ENCODE measurements at regions not wholly inside any gene's neighbourhood (a gene's known extent, or its start where the extent isn't known, plus 50 kb on each side); places are given as distances from the start of the nearest gene placed in this dataset.

DNA sequence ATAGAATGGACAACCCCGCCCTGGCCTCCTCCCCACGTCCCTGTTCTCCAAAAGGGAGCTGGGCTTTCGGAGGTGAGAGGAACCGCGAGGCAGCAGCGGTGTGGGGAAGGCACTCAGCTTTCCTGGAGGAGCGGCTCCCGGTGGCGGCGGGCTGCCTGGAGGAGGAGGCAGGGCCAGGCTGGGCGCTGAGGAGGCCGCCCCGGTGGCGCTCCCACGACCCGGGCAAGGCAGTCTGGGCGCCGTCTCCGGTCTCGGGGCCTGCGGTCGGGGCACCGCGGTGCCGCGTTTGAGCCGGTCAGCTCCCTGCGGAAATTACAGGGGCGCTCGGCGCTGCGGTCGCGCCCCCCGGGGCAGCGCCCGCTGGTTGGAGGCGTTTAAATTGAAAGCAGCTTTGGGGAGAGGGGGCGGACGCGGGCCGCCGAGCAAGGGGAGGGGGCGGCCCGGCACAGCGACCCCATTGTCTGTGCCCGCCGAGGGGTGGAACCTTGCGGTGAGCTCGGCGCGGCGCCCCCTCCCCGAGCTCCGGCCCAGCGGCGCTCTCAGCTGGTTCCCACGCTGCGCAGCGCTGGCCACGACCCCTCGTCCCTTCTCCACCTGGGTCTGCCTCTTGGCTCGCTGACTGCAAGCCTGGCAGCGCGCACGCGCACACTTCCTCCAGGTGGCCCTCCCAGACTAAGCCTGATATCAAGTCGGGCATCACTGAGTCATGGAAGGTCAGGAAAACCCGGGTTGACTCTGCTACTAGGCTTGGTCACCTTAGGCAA, 58.7 kb upstream of the DLX4 start:
- H3K4me3 ChIP-seq (ENCODE audit: low read depth, low read length): no peak overlapping the region
- BruUV-seq (replicated peaks): no TSS peak
- peaks cover 22% of the 10 kb centered on the region for H3K4me1 ChIP-seq
- DNase-seq: no peak
- H3K36me3 ChIP-seq (ENCODE audit: control insufficient read depth, insufficient read depth, low read length): no peaks in the 10 kb centered on the region
- no peaks in the 10 kb centered on the region for H3K9me3 ChIP-seq
- ChIA-PET POLR2A (interaction anchor here (0.6 kb wide), 1 partner anchor 775 kb away, joined by 3 read pairs; no protein-coding TSS in a partner anchor), CTCF (interaction anchor here (0.6 to 2.6 kb wide), 2 partner anchors 11 to 1646 kb away, joined by 5 to 12 read pairs; no protein-coding TSS in a partner anchor)
- no peaks in the 10 kb centered on the region for H3K27me3 Mint-ChIP-seq (ENCODE audit: insufficient read depth, unreplicated experiment)
- no peaks in the 10 kb centered on the region for H3K27me3 ChIP-seq (replicated peaks; ENCODE audit: control insufficient read depth, insufficient read depth, low read length)
- H3K4me3 Mint-ChIP-seq (ENCODE audit: unreplicated experiment): no peak overlapping the region
- H3K4me1 Mint-ChIP-seq (ENCODE audit: low read depth, unreplicated experiment): peaks cover 26% of the 10 kb centered on the region
- intact Hi-C loops (cut with micrococcal nuclease; ENCODE audit: unreplicated experiment): no loop called here
- H3K9me3 Mint-ChIP-seq (ENCODE audit: unreplicated experiment): no peaks in the 10 kb centered on the region
- no peak overlapping the region for H3K27ac Mint-ChIP-seq (ENCODE audit: unreplicated experiment)
- TF ChIP-seq, protein P1, sequence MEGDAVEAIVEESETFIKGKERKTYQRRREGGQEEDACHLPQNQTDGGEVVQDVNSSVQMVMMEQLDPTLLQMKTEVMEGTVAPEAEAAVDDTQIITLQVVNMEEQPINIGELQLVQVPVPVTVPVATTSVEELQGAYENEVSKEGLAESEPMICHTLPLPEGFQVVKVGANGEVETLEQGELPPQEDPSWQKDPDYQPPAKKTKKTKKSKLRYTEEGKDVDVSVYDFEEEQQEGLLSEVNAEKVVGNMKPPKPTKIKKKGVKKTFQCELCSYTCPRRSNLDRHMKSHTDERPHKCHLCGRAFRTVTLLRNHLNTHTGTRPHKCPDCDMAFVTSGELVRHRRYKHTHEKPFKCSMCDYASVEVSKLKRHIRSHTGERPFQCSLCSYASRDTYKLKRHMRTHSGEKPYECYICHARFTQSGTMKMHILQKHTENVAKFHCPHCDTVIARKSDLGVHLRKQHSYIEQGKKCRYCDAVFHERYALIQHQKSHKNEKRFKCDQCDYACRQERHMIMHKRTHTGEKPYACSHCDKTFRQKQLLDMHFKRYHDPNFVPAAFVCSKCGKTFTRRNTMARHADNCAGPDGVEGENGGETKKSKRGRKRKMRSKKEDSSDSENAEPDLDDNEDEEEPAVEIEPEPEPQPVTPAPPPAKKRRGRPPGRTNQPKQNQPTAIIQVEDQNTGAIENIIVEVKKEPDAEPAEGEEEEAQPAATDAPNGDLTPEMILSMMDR (IDR thresholded peaks at IDR 0.05; ENCODE audit: insufficient read depth in 1 of 2, low read depth in 1 of 2, low read length in 1 of 2, severe bottlenecking in 1 of 2, unreplicated experiment in 1 of 2): no peak
- H3K36me3 Mint-ChIP-seq (ENCODE audit: insufficient read depth, unreplicated experiment): no peaks in the 10 kb centered on the region

DNA sequence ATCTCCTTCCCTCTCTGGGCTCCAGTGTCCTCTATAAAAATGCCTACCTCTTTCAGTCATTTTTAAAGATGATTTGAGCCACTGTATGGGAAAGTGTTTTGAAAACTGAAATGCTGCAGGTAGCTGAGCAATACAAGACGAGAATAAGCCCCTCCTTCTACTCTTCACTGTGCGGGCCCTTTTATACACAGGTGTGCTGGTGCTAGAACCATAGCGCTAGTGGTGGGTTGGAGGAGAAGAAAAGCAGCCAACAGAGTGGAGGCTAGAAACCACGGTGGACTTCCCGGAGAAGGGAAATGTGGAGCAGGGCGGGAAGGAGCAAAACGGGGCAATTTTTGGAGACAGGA, 58.2 kb upstream of the DLX4 start:
- ChIA-PET CTCF (interaction anchor here (0.6 to 2.6 kb wide), 2 partner anchors 12 to 1647 kb away, joined by 5 to 12 read pairs; no protein-coding TSS in a partner anchor), POLR2A (interaction anchor here (0.6 kb wide), 1 partner anchor 775 kb away, joined by 3 read pairs; no protein-coding TSS in a partner anchor)
- Mint-ChIP-seq H3K36me3 (ENCODE audit: insufficient read depth, unreplicated experiment) (no peaks in the 10 kb centered on the region), H3K27ac (ENCODE audit: unreplicated experiment) (no peak overlapping the region), H3K4me3 (ENCODE audit: unreplicated experiment) (no peak overlapping the region), H3K9me3 (ENCODE audit: unreplicated experiment) (no peaks in the 10 kb centered on the region), H3K27me3 (ENCODE audit: insufficient read depth, unreplicated experiment) (no peaks in the 10 kb centered on the region), H3K4me1 (ENCODE audit: low read depth, unreplicated experiment) (peaks cover 32% of the 10 kb centered on the region)
- H3K27me3 ChIP-seq (replicated peaks; ENCODE audit: control insufficient read depth, insufficient read depth, low read length): no peaks in the 10 kb centered on the region
- H3K36me3 ChIP-seq (ENCODE audit: control insufficient read depth, insufficient read depth, low read length): no peaks in the 10 kb centered on the region
- H3K9me3 ChIP-seq: no peaks in the 10 kb centered on the region
- H3K4me3 ChIP-seq (ENCODE audit: low read depth, low read length): no peak overlapping the region
- BruUV-seq (replicated peaks): no TSS peak
- no peak for DNase-seq
- H3K4me1 ChIP-seq: peaks cover 28% of the 10 kb centered on the region
- TF ChIP-seq, protein P1 (IDR thresholded peaks at IDR 0.05; ENCODE audit: insufficient read depth in 1 of 2, low read depth in 1 of 2, low read length in 1 of 2, severe bottlenecking in 1 of 2, unreplicated experiment in 1 of 2): no peak
- intact Hi-C loops (cut with micrococcal nuclease; ENCODE audit: unreplicated experiment): no loop called here

DNA sequence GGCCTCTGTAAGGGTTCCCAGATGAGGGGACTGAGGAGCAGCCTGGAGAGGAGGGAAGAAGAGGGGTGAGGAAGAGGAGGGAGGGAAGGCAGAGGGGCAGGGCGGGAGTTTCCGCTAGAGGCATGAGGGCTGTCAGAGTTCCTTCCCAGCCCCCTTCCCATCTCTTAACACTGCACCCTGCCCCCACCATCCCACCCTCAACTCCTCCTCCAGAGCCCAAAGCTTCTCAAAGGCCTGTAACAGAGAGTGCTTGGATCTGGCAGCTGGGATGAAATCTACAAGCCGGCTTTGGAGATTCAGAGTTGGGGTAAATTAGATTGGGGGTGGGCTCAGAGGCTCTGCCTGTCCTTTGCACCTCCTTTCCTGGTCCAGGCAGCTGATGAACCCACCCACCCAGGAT, 57.3 kb upstream of the DLX4 start:
- POLR2A ChIA-PET: interaction anchor here (0.6 kb wide), 1 partner anchor 82 kb away, joined by 7 read pairs; no protein-coding TSS in a partner anchor
- TF ChIP-seq, protein P1 (IDR thresholded peaks at IDR 0.05; ENCODE audit: insufficient read depth in 1 of 2, low read depth in 1 of 2, low read length in 1 of 2, severe bottlenecking in 1 of 2, unreplicated experiment in 1 of 2): no peak
- Mint-ChIP-seq H3K36me3 (ENCODE audit: insufficient read depth, unreplicated experiment) (no peaks in the 10 kb centered on the region), H3K4me3 (ENCODE audit: unreplicated experiment) (no peak overlapping the region), H3K9me3 (ENCODE audit: unreplicated experiment) (no peaks in the 10 kb centered on the region), H3K4me1 (ENCODE audit: low read depth, unreplicated experiment) (peaks cover 41% of the 10 kb centered on the region), H3K27me3 (ENCODE audit: insufficient read depth, unreplicated experiment) (no peaks in the 10 kb centered on the region), H3K27ac (ENCODE audit: unreplicated experiment) (no peak overlapping the region)
- DNase-seq: no peak
- no peaks in the 10 kb centered on the region for H3K9me3 ChIP-seq
- H3K36me3 ChIP-seq (ENCODE audit: control insufficient read depth, insufficient read depth, low read length): no peaks in the 10 kb centered on the region
- intact Hi-C loops (cut with micrococcal nuclease; ENCODE audit: unreplicated experiment): no loop called here
- no TSS peak for BruUV-seq (replicated peaks)
- H3K4me1 ChIP-seq: peaks cover 36% of the 10 kb centered on the region
- no peak overlapping the region for H3K4me3 ChIP-seq (ENCODE audit: low read depth, low read length)
- no peaks in the 10 kb centered on the region for H3K27me3 ChIP-seq (replicated peaks; ENCODE audit: control insufficient read depth, insufficient read depth, low read length)
- CTCF ChIA-PET: interaction anchor here (0.6 to 2.6 kb wide), 2 partner anchors 13 to 252 kb away, joined by 4 to 12 read pairs; no protein-coding TSS in a partner anchor
